Activated T-helper 1 cell treated with anti-CD3 and anti-CD28 coated beads, Interleukin-2, amount 50 U/mL, for 16 hours (primary cell): ENCODE measurements at regions not wholly inside any gene's neighbourhood (a gene's known extent, or its start where the extent isn't known, plus 50 kb on each side); places are given as distances from the start of the nearest gene placed in this dataset.
"Not testable (repeated sequence)": the region's sequence is repeated elsewhere in the genome, so short reads cannot be mapped to it uniquely, and the experiment has no call there.

Experiments used
- DNase-seq, 2 donors: peaks; one replicate each; pipeline ENCODE4 v3.0.0-alpha.2; 2020; ENCODE audit warnings: low read depth in 1 of 2, low spot score in 1 of 2

- DNase-seq, result no peak
Measured at GRCh38 chr6:27049863-27050781, 197.4 kb upstream of the PRSS16 start.

GRCh38 chr6:27052082-27052730, 195.3 kb upstream of the PRSS16 start:
- DNase-seq, result not testable (repeated sequence)

DNA sequence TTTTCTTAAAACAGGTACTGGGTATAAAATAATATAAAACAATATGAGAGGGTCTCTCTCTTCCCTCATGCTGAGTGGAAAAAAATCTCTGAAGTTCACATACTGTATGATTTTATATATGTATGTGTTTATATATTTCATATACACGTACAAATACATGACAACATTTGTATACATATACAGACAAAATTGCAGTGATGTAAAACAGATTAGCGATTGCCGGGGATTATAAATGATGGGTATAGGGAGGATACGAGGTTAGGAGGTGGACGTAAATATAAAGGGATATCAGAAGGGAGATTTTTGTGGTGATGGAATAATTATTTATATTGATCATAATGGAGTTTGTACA, 194.8 kb upstream of the PRSS16 start:
- no peak for DNase-seq

GRCh38 chr6:27053738-27054137, 193.8 kb upstream of the PRSS16 start:
- DNase-seq, result no peak

DNA sequence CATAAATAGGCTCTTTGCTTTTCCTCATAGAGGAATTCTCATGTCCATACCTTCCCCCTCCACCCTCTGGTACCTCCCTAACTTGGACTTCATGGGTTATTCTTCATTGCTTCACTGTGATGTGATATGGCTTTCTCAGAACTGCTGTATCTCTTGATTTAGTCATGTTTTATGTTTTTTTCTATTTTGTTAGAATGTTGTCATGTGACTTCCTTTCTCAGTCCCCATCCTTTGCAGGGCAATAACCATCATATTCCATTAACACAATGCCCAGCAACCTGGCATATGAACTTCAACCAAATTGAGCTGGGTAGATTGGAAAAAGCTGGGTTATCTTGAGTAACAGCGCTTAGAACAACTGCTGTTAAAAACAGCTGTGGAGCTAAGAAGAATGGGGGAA, 190.9 kb upstream of the PRSS16 start:
- DNase-seq, result no peak

DNA sequence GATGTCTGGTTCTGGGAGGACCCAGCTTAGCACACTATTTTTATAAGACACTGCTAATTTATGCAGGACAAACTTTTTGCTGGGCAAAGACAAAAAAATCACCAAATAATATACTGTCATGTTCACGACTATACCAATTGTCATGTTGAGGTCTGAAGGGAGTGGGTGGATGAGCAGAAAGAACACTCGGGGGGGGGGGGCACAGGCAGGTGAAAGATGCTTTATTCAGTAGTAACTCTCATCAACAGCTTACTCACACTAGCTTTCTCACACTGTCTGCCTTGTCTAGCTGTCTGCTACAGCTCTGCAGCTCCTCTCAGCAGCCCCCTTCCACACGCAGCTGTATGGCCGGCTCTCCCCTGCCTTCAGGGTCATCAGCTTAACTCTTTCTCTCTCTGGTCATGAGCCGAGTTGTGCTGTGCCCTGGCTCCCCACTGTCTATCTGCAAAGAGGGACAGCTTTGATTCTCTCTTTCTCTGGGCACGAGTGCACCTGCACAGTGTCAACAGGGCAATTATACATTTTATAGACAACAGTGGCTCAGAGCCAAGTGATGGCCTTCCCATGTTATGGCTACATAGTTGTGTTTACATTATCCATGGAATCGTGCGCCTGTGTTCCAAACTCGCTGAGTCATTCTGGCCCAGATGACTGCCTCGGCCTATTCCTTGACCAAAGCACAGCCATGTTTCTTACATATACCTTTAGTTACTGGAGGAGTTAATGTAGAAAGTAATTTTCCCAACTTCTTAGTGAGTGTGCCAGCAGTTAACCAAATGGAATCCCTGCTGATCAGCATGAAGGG, 187.7 kb upstream of the PRSS16 start:
- DNase-seq, result no peak

- no peak for DNase-seq
Measured at GRCh38 chr6:27061235-27061993, 186.1 kb upstream of the PRSS16 start.

- DNase-seq, result no peak
Measured at GRCh38 chr6:27062755-27063154, 184.7 kb upstream of the PRSS16 start.

DNA sequence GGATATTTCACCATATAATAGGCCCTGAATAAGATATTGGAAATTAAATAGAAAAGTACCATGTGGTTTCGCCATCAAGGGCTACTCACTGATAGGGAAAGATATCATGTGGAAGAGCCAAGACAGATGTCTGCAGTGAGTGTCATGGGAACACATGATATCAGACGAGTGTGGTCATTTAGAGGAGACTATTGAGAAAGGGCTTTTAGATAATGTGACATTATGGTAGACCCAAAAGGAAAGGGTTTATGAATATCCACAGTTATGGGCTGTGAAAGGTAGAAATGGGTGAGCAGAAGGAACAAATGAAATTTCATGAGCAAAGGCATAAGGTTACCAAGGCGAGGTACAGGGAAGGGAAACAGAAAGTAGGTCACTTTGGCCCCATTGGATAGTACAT, 182.3 kb upstream of the PRSS16 start:
- DNase-seq, result no peak

- DNase-seq, result no peak
Measured at GRCh38 chr6:27066381-27066780, 181.1 kb upstream of the PRSS16 start.

- DNase-seq, result no peak
Measured at GRCh38 chr6:27066802-27067201, 180.7 kb upstream of the PRSS16 start.

- no peak for DNase-seq
Measured at GRCh38 chr6:27073441-27073840, 174.1 kb upstream of the PRSS16 start.

- no peak for DNase-seq
Measured at GRCh38 chr6:27076116-27076515, 171.4 kb upstream of the PRSS16 start.

- no peak for DNase-seq
Measured at GRCh38 chr6:27078734-27079357, 168.7 kb upstream of the PRSS16 start.

DNA sequence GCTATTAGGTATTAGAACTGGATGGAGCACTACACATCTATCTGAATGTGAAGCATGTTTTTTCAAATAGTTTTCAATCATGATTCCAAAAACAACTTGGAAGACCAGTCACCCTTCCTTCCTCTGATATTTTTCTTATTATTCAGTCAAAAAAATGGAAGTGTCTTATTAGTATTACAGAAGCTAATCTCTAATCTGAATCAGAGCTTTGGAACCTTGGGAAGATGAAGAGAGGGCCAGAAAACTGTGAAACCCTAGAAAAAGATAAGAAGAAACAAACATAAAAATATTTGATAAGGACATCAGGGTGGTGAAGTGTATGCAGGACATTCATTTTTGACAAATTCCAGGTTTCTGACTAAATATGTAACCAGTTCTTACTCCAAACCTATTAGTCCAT, 166.3 kb upstream of the PRSS16 start:
- no peak for DNase-seq

- DNase-seq, result no peak
Measured at GRCh38 chr6:27081931-27082330, 165.6 kb upstream of the PRSS16 start.

GRCh38 chr6:27088068-27088467, 159.4 kb upstream of the PRSS16 start:
- DNase-seq, result no peak

GRCh38 chr6:27091661-27092315, 155.7 kb upstream of the PRSS16 start:
- no peak for DNase-seq

GRCh38 chr6:27092316-27092692, 155.2 kb upstream of the PRSS16 start:
- no peak for DNase-seq

DNA sequence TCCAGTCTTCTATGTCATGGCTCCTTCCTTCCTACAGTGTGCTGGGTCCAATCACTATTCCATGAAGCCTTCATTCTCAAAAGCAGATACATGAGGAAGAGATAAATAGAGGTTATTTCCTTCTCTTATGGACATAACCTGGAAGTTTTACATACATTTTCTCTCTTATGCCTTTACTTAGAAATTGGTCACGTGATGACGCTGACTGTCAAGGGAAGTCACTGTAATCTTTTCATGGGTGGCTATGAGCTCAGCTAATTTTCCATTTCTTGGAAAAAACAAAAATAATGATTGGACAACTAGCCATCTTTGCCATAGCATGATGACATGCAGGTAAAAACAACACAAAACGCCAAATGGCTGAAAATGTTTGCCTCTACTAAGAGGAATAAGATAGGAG, 151.6 kb upstream of the PRSS16 start:
- DNase-seq, result no peak
